NB4 (cell line): ENCODE measurements at regions not wholly inside any gene's neighbourhood (a gene's known extent, or its start where the extent isn't known, plus 50 kb on each side); places are given as distances from the start of the nearest gene placed in this dataset.
"Not testable (repeated sequence)": the region's sequence is repeated elsewhere in the genome, so short reads cannot be mapped to it uniquely, and the experiment has no call there.

Source experiments
- DNase-seq: peaks from one replicate; pipeline ENCODE4 v3.0.0; 2010; ENCODE audit warnings: low read depth
- H3K4me3 ChIP-seq: one replicate; pipeline ENCODE4 v1.5.1; 2011; ENCODE audit warnings: mild to moderate bottlenecking, low read depth, low read length, moderate library complexity
- CTCF ChIP-seq: IDR thresholded peaks from one replicate; pipeline ENCODE4 v1.5.1; 2012; ENCODE audit warnings: low read depth, low read length
- MYC ChIP-seq: IDR thresholded peaks from 2 replicates; pipeline ENCODE4 v1.6.1; 2011; ENCODE audit warnings: low read depth, low read length
- POLR2A ChIP-seq: IDR thresholded peaks from 2 replicates; pipeline ENCODE4 v1.6.1; 2011; ENCODE audit warnings: mild to moderate bottlenecking; ENCODE audit not compliant: insufficient read length; ENCODE audit errors: extremely low read depth
- TF ChIP-seq, protein P1 (sequence below): IDR thresholded peaks from 2 replicates; pipeline ENCODE4 v1.6.1; 2011; ENCODE audit warnings: low read depth, low read length

- TF ChIP-seq CTCF (no peak), MYC (no peak), POLR2A (no peak)
- TF ChIP-seq, protein P1, sequence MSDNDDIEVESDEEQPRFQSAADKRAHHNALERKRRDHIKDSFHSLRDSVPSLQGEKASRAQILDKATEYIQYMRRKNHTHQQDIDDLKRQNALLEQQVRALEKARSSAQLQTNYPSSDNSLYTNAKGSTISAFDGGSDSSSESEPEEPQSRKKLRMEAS: no peak
- DNase-seq: no peak
- no peak overlapping the region for H3K4me3 ChIP-seq
Observed at GRCh38 chr3:153396581-153396980, 234.6 kb downstream of the RAP2B start.

DNA sequence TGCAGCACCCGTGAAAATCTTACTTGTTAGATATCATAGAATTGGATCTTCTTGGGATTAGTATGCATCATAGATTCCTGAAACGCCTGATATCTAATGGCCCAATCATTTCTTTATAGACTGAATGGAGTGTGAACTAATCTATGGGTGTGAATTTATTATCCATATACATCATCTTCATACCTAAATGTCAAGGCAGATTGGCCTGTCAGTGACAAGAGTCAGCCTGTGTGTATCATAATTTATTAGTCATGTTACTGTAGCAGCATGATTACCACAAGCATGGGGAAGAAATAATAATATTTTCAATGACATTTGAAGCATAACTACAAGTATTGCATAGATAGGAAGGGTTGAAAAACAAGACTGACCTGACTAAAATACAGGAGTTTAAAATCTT is 235.8 kb downstream of the RAP2B start:
- DNase-seq: no peak
- no peak for TF ChIP-seq MYC
- TF ChIP-seq CTCF: no peak
- TF ChIP-seq, protein P1: no peak
- no peak for TF ChIP-seq POLR2A
- no peak overlapping the region for H3K4me3 ChIP-seq

- DNase-seq: no peak
- no peak overlapping the region for H3K4me3 ChIP-seq
- no peak for TF ChIP-seq MYC
- TF ChIP-seq, protein P1: no peak
Observed at GRCh38 chr3:153399636-153400035, 237.6 kb downstream of the RAP2B start.

DNA sequence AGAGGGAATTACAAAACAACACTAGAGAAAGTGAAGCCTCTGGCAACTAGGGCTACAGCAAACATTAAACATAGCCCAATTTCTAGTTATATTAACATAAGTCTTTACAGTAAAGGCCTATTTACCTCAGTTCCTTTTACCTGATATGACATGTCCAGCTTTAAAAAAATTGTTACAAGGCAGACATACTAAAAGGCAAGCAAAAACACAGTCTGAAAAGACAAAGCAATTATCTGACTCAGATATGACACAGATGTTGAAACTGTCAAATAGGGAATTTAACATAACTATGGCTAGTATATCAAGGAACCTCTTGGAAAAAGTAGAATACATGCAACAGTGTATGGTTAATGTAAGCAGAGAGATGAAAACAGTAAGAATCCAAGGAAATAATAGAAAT is 238.6 kb downstream of the RAP2B start:
- no peak overlapping the region for H3K4me3 ChIP-seq
- TF ChIP-seq MYC: no peak
- TF ChIP-seq, protein P1: no peak
- TF ChIP-seq POLR2A: no peak
- no peak for TF ChIP-seq CTCF
- no peak for DNase-seq

- H3K4me3 ChIP-seq: no peak overlapping the region
- no peak for DNase-seq
- TF ChIP-seq, protein P1: no peak
- TF ChIP-seq CTCF (no peak), MYC (no peak), POLR2A (no peak)
Observed at GRCh38 chr3:153404157-153404556, 242.1 kb downstream of the RAP2B start.

DNA sequence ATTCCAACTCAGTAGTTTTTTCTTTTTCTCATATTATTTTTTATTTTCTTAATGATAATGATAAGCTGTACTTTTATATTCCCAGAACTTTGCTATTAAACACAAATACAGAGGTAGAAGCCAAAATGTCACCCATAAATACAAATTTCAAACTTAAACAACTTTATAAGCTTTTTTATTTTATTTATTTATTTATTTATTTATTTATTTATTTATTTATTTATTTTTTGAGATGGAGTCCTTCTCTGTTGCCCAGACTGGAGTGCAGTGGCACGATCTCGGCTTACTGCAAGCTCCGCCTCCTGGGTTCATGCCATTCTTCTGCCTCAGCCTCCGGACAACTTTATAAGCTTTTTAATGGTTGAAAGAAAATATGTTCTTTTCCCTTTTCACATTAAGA is 243.3 kb downstream of the RAP2B start:
- DNase-seq, H3K4me3 ChIP-seq: not testable (repeated sequence)

DNA sequence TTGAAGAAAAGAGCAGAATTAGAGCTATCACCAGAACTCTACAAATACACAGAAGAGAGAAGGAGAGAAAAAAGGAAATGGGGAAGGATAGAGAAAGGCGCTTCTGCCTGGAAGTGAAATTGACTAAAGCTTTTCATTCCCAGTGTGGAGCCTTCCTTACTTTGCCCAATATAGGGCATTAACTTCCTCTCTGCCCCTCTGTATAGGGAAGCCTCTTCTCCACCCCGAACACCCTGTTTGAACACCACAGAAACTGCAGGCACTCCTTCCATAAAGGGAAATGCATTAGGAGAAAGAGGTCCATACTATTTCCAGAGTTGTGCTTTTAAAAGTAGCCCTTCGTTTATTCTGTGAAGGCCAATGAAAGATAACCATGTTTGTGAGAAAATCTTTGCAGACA is 248.5 kb downstream of the RAP2B start:
- TF ChIP-seq MYC: no peak
- no peak for TF ChIP-seq POLR2A
- TF ChIP-seq, protein P1: no peak
- TF ChIP-seq CTCF: no peak
- no peak overlapping the region for H3K4me3 ChIP-seq
- no peak for DNase-seq
